HG02885 (cell line): ENCODE measurements at regions not wholly inside any gene's neighbourhood (a gene's known extent, or its start where the extent isn't known, plus 50 kb on each side); places are given as distances from the start of the nearest gene placed in this dataset.

Experiments
- ATAC-seq: cut with Tn5 transposase; IDR thresholded peaks from one replicate; pipeline ENCODE4 v1.9.1; 2021; ENCODE audit warnings: mild to moderate bottlenecking; ENCODE audit not compliant: unreplicated experiment, poor library complexity

GRCh38 chr10:4647109-4647785, 178.8 kb upstream of the AKR1E2 start:
- no peak for ATAC-seq

GRCh38 chr10:4646547-4646946, 179.5 kb upstream of the AKR1E2 start:
- ATAC-seq, result no peak

GRCh38 chr10:4645836-4646235, 180.2 kb upstream of the AKR1E2 start:
- ATAC-seq, result no peak

- ATAC-seq, result no peak
These were observed 182.5 kb upstream of the AKR1E2 start for GRCh38 chr10:4643471-4643870.

GRCh38 chr10:4639960-4640359, 186.0 kb upstream of the AKR1E2 start:
- ATAC-seq, result no peak

DNA sequence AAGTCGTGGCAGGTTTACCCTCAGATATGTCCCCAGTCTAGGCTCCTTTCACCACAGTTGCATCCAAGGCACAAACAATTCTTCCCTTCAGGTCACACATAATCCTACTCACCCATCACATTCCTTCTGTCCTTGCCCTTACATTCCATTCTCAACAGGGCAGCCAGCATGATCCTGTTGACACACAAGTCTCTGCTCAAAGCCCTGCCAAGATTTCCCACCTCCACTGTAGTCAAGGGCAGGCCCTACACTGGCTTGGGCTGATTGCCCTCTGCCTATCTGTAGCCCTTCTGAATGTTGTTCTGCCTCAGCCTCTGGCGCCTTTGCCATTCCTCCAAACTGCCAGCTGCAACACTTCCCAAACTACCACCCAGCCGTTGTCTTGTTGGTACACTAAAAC, 187.9 kb upstream of the AKR1E2 start:
- ATAC-seq, result no peak

- ATAC-seq, result no peak
These were observed 188.3 kb upstream of the AKR1E2 start for GRCh38 chr10:4637657-4638056.

DNA sequence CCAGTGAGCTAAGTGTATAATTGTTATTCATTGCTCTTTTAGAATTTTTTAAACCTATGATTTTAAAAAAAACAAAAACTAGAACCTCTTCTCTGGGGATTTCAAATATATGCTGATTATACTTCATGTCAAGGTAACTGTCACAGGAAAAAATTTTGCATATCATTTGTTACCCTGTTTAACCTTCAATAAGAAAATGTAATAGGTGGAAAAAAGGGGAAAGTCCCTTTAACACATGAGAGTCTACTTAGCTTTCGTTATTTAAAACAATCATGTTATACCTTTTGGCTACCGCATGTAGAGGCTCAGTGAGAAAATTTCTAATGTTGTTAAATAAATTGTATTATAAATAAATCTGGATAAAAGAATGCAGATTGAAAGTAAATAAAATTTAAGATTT, 190.1 kb upstream of the AKR1E2 start:
- no peak for ATAC-seq

GRCh38 chr10:4635388-4635787, 190.6 kb upstream of the AKR1E2 start:
- no peak for ATAC-seq

DNA sequence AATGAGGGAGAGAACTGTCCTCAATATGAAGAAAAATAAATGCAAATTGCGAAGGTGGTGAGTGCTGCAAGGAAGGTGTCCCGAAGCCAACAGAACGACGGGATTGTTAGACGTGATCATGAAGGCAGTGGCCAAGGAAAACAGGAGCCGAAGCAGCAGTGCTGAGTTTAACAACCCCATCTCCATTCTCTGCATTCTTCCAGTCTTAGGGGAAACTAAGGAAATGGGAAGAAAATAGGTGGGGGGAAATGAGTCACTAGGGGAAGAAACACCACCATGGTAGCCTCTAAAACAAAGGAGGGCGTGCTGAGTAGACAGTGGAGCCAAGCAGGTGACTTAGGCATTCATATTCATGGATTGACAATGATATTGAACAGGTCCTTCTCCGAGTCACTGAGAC, 192.2 kb upstream of the AKR1E2 start:
- ATAC-seq, result no peak

DNA sequence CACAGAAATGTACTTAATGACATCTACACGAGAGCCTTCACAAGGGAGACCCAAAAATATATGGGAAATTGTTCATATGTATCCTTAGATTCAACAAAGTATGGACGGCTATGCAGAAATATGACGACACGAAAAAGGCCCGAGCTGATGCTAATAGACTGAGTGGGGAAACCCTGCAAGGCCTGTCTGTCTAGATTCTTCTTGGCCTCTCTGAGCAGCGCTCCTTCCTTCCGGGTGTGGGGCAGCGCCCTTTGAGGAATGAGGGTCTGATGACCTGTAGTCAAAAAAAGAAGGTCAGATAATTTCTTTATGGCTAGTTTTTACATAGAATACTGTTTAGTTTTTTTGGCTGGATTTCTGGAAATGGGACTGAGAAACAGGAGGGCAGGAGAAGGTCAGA, 192.8 kb upstream of the AKR1E2 start:
- ATAC-seq, result no peak

DNA sequence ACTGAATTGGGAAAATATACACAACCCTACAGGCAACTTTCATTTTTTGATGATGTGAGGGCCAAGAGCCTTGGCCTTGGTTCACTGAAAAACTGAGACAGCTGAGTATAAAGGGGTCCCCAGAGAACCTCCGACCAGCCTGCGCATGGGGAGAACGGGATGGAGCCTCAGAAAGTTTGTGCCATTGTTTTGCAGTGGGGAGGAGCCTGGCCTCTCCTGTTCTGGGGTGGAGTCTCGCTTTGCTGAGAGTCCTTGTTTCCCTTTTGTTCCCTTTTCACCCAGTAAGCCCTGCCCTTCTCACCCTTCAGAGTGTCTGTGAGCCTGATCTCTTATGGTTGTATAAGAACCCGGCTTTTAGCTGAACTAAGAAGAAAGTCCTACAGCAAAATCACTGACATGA, 193.2 kb upstream of the AKR1E2 start:
- ATAC-seq, result no peak

GRCh38 chr10:4626919-4627318, 199.1 kb upstream of the AKR1E2 start:
- no peak for ATAC-seq

DNA sequence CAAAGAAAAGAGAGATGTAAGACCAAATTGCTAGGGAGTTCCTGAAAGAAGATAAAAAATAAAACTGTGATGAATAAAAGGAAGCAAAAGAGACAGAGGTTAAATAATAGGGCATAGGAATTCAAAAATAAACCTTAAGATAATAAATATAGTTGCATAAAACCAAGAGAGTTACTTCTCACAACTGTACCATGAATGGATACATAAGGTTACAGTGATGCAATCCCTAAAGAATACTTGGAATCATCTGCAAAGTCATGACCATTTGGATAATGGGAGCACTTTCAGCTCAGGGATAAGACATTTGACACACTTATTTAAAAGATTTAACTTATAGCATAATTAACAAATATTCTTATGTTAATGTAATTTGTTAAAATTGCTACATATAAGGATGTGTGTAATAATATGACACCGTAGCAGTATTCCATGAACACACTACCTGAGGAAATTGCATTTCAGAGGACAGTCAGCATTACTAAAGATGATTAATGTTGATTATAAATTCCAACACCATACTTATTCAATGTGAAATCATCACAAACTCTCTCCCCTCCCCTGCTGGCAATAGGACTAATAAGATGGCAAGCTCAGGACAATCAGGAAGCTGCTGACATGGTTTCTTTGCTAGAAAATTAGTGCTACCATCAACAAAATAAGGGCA, 202.1 kb upstream of the AKR1E2 start:
- ATAC-seq, result no peak

GRCh38 chr10:4623200-4623599, 202.8 kb upstream of the AKR1E2 start:
- peak; percentile 64 for ATAC-seq

DNA sequence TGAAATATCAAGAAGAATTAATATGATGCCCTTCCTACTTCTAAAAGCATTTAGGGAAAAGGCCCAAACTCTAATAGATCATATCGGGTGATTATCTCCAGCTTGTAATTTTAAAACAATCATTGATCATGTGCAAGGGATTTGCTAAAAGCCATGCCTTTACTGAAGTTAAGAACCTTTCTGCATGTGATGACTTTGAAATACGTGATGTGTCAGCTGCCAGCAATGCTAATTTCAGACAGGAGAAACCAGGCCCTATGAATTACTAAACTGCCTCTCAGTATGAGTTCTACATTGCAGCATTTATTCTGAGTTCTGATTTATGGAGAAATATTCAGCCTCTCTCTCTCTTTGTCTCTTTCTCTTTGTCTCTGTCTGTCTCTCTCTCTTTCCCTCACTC, 203.6 kb upstream of the AKR1E2 start:
- no peak for ATAC-seq

- peak; percentile 47 for ATAC-seq
These were observed 208.4 kb upstream of the AKR1E2 start for GRCh38 chr10:4617589-4617988.

DNA sequence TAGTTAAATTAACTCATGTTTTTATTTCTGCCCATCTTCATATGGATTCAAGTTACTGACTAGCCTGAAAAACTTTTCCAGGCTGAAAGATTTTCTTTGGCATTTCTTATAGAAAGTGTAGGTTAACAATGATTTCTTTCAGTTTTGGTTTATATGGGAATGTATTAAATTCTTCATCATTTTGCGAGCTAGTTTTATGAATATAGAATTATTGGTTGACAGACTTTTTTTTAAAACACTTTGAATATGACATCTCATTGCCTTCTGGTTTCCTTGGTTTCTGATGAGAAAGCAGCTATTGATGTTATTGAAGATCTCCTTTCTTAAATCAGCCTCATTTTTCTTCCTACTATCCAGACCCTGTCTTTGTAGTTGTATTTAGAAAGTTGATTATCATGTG, 211.0 kb upstream of the AKR1E2 start:
- no peak for ATAC-seq

GRCh38 chr10:4609251-4609650, 216.8 kb upstream of the AKR1E2 start:
- no peak for ATAC-seq

- no peak for ATAC-seq
These were observed 218.3 kb upstream of the AKR1E2 start for GRCh38 chr10:4607681-4608080.

DNA sequence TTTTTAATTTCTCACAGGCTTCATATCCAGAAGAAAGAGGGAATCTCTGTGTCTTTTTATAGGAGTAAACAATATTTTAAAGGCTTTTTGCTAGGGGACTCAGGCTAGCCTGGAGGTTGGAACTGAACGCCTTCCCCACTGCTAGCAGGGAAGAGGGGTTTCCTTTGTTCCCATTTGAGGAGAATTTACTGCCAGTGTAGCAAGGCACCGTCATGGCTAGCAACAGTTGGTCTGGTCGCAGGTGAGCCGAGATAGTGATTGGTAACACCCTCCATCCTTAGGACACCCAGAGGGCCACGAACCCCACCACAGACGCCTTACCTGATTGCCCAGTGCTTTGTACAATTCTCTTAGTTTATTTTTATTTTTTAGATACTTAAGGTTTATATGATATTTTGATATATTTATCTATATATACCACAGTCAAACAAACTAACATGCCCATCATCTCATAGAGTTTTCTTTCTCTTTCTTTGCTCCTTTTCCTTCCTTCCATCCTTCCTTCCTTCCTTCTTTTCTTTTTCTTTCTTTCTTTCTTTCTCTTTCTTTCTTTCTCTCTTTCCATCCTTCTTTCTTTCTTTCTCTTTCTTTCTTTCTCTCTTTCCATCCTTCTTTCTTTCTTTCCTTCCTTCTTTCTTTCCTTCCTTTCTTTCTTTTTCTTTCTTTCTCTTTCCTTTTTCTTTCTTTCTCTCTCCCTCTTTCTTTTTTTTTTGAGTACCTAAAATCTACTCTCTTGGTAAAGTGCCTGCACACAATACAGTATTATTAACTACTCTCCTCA, 219.0 kb upstream of the AKR1E2 start:
- ATAC-seq, result no peak
